ENCODE measurements at regions not wholly inside any gene's neighbourhood (a gene's known extent, or its start where the extent isn't known, plus 50 kb on each side); places are given as distances from the start of the nearest gene placed in this dataset.
"Not testable (repeated sequence)": the region's sequence is repeated elsewhere in the genome, so short reads cannot be mapped to it uniquely, and the experiment has no call there.

- TF ChIP-seq POLR2A, CTCF (IDR thresholded peaks at IDR 0.05): not testable (repeated sequence)
Measured at GRCh38 chr20:48396981-48397861, 430.6 kb downstream of the PREX1 start.
